HEK293T (cell line): ENCODE measurements at regions not wholly inside any gene's neighbourhood (a gene's known extent, or its start where the extent isn't known, plus 50 kb on each side); places are given as distances from the start of the nearest gene placed in this dataset.

Experiments
- ARNT ChIP-seq: fragments of 450-650 bp; IDR thresholded peaks from 2 replicates; pipeline ENCODE4 v1.6.1; 2017; ENCODE audit warnings: mild to moderate bottlenecking
- BHLHE40 ChIP-seq: fragments of 450-650 bp; IDR thresholded peaks from 2 replicates; pipeline ENCODE4 v1.6.1; 2016; ENCODE audit warnings: mild to moderate bottlenecking, moderate library complexity, borderline replicate concordance
- CTBP1 ChIP-seq: fragments of 450-650 bp; IDR thresholded peaks from 2 replicates; pipeline ENCODE4 v1.6.1; 2016; ENCODE audit warnings: borderline replicate concordance
- ELF4 ChIP-seq: fragments of 450-650 bp; IDR thresholded peaks from 2 replicates; pipeline ENCODE4 v1.6.1; 2017; ENCODE audit warnings: antibody characterized with exemption
- FOXA1 ChIP-seq: fragments of 450-650 bp; IDR thresholded peaks from 2 replicates; pipeline ENCODE4 v1.6.1; 2016; ENCODE audit warnings: mild to moderate bottlenecking
- FOXK2 ChIP-seq: fragments of 450-650 bp; IDR thresholded peaks from 2 replicates; pipeline ENCODE4 v1.6.1; 2016; ENCODE audit warnings: mild to moderate bottlenecking
- HDGF ChIP-seq: fragments of 450-650 bp; IDR thresholded peaks from 2 replicates; pipeline ENCODE4 v1.6.1; 2017; ENCODE audit warnings: antibody characterized with exemption, borderline replicate concordance
- L3MBTL2 ChIP-seq: fragments of 450-650 bp; conservative IDR thresholded peaks from 2 replicates; pipeline ENCODE4 v1.6.1; 2016; ENCODE audit warnings: mild to moderate bottlenecking
- NFRKB ChIP-seq: fragments of 450-650 bp; IDR thresholded peaks from 2 replicates; pipeline ENCODE4 v1.6.1; 2016; ENCODE audit warnings: mild to moderate bottlenecking, moderate library complexity
- SP1 ChIP-seq: fragments of 450-650 bp; IDR thresholded peaks from 2 replicates; pipeline ENCODE4 v1.6.1; 2017
- SUZ12 ChIP-seq: fragments of 450-650 bp; IDR thresholded peaks from 2 replicates; pipeline ENCODE4 v1.6.1; 2016; ENCODE audit warnings: mild to moderate bottlenecking
- TARDBP ChIP-seq: fragments of 450-650 bp; IDR thresholded peaks from 2 replicates; pipeline ENCODE4 v1.6.1; 2016
- ZNF384 ChIP-seq: fragments of 450-650 bp; IDR thresholded peaks from 2 replicates; pipeline ENCODE4 v1.6.1; 2016
- TF ChIP-seq, protein P1 (sequence below): fragments of 450-650 bp; IDR thresholded peaks from 2 replicates; pipeline ENCODE4 v1.6.1; 2016

DNA sequence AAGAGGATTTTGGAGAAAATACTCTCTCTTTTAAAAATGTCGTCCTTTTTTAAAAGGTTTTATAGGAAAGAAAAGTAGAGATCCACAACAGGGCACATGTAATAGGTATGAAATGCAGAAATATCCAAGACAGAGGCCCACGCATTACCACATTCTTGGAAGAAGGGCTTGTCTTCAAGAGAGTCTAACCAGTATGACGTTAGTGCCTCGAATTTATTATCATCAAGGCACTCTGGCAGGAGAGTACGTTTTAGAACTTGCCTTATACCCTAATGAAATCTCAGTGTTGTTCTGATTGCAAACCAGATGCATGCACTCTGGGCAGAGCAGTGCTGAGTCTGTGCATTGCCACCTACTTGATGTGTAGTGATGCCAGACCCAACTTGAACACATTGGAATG lies 342.6 kb upstream of the NFE2L3 start:
- TF ChIP-seq L3MBTL2 (no peak), HDGF (no peak), CTBP1 (no peak), FOXA1 (no peak), TARDBP (no peak), ARNT (no peak), SUZ12 (no peak), SP1 (no peak), ZNF384 (no peak), BHLHE40 (no peak), ELF4 (no peak), NFRKB (no peak), FOXK2 (no peak)
- TF ChIP-seq, protein P1, sequence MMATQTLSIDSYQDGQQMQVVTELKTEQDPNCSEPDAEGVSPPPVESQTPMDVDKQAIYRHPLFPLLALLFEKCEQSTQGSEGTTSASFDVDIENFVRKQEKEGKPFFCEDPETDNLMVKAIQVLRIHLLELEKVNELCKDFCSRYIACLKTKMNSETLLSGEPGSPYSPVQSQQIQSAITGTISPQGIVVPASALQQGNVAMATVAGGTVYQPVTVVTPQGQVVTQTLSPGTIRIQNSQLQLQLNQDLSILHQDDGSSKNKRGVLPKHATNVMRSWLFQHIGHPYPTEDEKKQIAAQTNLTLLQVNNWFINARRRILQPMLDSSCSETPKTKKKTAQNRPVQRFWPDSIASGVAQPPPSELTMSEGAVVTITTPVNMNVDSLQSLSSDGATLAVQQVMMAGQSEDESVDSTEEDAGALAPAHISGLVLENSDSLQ, result no peak
